K562 (cell line): ENCODE measurements at regions not wholly inside any gene's neighbourhood (a gene's known extent, or its start where the extent isn't known, plus 50 kb on each side); places are given as distances from the start of the nearest gene placed in this dataset.

Experiments used
- ARID3A ChIP-seq: IDR thresholded peaks from 2 replicates; pipeline ENCODE4 v1.6.1; 2012; ENCODE audit warnings: low read depth, low read length, improper control_type of control experiment, borderline replicate concordance
- BMI1 ChIP-seq: fragments of 150-350 bp; IDR thresholded peaks from 2 replicates; pipeline ENCODE4 v1.6.1; 2014; ENCODE audit warnings: low read length
- EZH2 ChIP-seq: IDR thresholded peaks from 2 replicates; pipeline ENCODE4 v1.6.1; 2012; ENCODE audit warnings: low read depth, mild to moderate bottlenecking, inconsistent platforms, low read length, borderline replicate concordance
- JUNB ChIP-seq: fragments of 450-650 bp; formaldehyde crosslinking; conservative IDR thresholded peaks from 2 replicates; pipeline ENCODE4 v1.4.0; 2020; ENCODE audit warnings: mild to moderate bottlenecking
- NR0B1 ChIP-seq: fragments of 450-650 bp; IDR thresholded peaks from one replicate; pipeline ENCODE4 v1.6.1; 2018; ENCODE audit warnings: mild to moderate bottlenecking, moderate library complexity; ENCODE audit not compliant: partially characterized antibody
- PCBP2 ChIP-seq: fragments of 200-400 bp; formaldehyde crosslinking; IDR thresholded peaks from 2 replicates; pipeline ENCODE4 v1.6.1; 2018; ENCODE audit warnings: low read length, low read depth, mild to moderate bottlenecking, moderate library complexity; ENCODE audit not compliant: poor library complexity, severe bottlenecking
- POLR2AphosphoS5 ChIP-seq: IDR thresholded peaks from 2 replicates; pipeline ENCODE4 v1.6.1; 2011; ENCODE audit warnings: mild to moderate bottlenecking, low read depth, low read length, moderate library complexity; ENCODE audit not compliant: control insufficient read depth, insufficient read depth
- RAD21 ChIP-seq, 2 experiments: fragments of 250-450 bp in 1 of 2; fragments of 450-650 bp in 1 of 2; sonication (Bioruptor Pico) in 1 of 2; formaldehyde crosslinking in 1 of 2; IDR thresholded peaks in 1 of 2; conservative IDR thresholded peaks in 1 of 2; 2 replicates each; pipeline versions ENCODE4 v1.4.0 to v1.8.0; 2020 to 2022; ENCODE audit warnings: mild to moderate bottlenecking in 2 of 2, moderate library complexity in 1 of 2
- YY1 ChIP-seq, 3 experiments: IDR thresholded peaks; 2 replicates each; pipeline ENCODE4 v1.6.1; 2011; ENCODE audit warnings: low read length in 2 of 3, mild to moderate bottlenecking in 2 of 3, moderate library complexity in 2 of 3, borderline replicate concordance in 1 of 3, control low read depth in 1 of 3, low read depth in 1 of 3; ENCODE audit not compliant: insufficient read depth in 3 of 3, insufficient replicate concordance in 2 of 3, control insufficient read depth in 1 of 3, insufficient read length in 1 of 3; ENCODE audit errors: extremely low read depth in 1 of 3

DNA sequence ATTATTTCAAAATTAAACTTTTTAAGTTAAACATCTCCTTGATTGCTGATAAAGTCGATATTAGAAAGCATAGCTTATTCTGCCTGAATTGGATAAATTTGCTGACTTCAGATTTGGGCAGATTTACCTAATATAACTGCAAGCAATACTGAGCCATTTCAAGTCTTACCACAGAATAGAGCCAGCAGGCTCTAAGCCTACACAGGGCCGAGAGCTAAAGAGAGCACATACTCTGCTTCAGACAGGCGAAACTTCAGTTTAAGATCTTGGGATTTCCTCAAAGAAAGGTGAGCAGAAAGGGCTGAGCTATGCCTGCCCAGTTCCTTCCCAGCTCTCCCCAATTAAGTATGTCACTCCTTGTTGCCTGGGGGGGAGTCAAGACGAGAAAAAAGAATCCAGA is 240.6 kb upstream of the NOCT start:
- TF ChIP-seq POLR2AphosphoS5 (no peak), ARID3A (no peak), EZH2 (no peak), PCBP2 (no peak), NR0B1 (no peak), JUNB (no peak), YY1 (IDR thresholded peaks at IDR 0.05; ENCODE audit: borderline replicate concordance in 1 of 3, control insufficient read depth in 1 of 3, extremely low read depth in 1 of 3, insufficient read depth in 3 of 3, insufficient read length in 1 of 3, insufficient replicate concordance in 2 of 3, low read depth in 1 of 3, low read length in 2 of 3) (no peak), RAD21 (CRISPR knock-in tag; conservative IDR thresholded peaks at IDR 0.05 in 1 of 2, IDR thresholded peaks at IDR 0.05 in 1 of 2) (no peak), BMI1 (no peak)
